AG04450 (cell line): ENCODE measurements at regions not wholly inside any gene's neighbourhood (a gene's known extent, or its start where the extent isn't known, plus 50 kb on each side); places are given as distances from the start of the nearest gene placed in this dataset.

Source experiments
- CTCF ChIA-PET: fragments of 300-600, 350-600 bp; formaldehyde crosslinking; extraction: SDS; loops from one replicate; lab custom pipeline; 2022; ENCODE audit warnings: antibody characterized with exemption, inconsistent platforms; lab: Charles Lee
- POLR2A ChIA-PET: fragments of 350-600 bp; formaldehyde crosslinking; extraction: SDS; loops from one replicate; lab custom pipeline; 2021; ENCODE audit warnings: antibody characterized with exemption, inconsistent platforms; lab: Yijun Ruan, JAX
- DNase-seq: peaks from one replicate; pipeline ENCODE4 v3.0.0-alpha.2; 2011; ENCODE audit warnings: low read depth, low spot score
- H3K27ac ChIP-seq: one replicate; pipeline ENCODE4 v1.5.1; 2012; ENCODE audit warnings: low read depth, low read length, control low read depth
- H3K27me3 ChIP-seq: one replicate; pipeline ENCODE4 v1.6.0; 2012; ENCODE audit warnings: low read length; ENCODE audit not compliant: control insufficient read depth, insufficient read depth
- H3K4me3 ChIP-seq: 2 replicates; pipeline ENCODE4 v1.5.1; 2011; ENCODE audit warnings: mild to moderate bottlenecking, low read depth, low read length, control low read depth
- H3K9me3 ChIP-seq: 2 replicates; pipeline ENCODE4 v1.5.1; 2012; ENCODE audit warnings: low read length; ENCODE audit not compliant: control insufficient read depth, insufficient read depth
- TF ChIP-seq, protein P1 (sequence below): IDR thresholded peaks from 2 replicates; pipeline ENCODE4 v1.5.1; 2011; ENCODE audit warnings: low read depth, low read length, control low read depth, inconsistent platforms

DNA sequence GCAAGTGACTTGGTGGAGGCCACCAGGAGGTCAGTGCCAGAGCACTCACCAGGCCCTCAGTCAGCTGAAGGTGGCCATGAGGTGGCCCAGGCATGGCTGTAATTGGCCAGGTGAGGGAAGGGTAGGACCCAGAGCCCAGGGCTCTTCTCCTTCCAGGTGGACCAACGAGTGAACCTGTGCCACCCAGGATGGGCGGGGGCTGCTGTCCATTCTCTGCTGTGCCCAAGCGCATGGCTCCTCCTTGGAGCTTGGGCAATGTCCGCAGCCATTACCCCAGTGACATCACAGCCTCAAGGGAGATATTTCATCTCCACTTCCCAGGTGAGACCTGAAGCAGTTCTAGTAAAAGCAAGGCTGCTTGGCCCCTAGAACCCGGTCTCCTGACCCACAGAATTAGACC, 303.0 kb upstream of the FOXF1 start:
- Histone ChIP-seq H3K9me3 (peaks cover 4% of the 10 kb centered on the region; the same call in 1 of the 2 replicates), H3K4me3 (no peak overlapping the region), H3K27me3 (no peaks in the 10 kb centered on the region), H3K27ac (no peak overlapping the region)
- ChIA-PET POLR2A (no interaction called here), CTCF (no interaction called here)
- DNase-seq = no peak
- TF ChIP-seq, protein P1, sequence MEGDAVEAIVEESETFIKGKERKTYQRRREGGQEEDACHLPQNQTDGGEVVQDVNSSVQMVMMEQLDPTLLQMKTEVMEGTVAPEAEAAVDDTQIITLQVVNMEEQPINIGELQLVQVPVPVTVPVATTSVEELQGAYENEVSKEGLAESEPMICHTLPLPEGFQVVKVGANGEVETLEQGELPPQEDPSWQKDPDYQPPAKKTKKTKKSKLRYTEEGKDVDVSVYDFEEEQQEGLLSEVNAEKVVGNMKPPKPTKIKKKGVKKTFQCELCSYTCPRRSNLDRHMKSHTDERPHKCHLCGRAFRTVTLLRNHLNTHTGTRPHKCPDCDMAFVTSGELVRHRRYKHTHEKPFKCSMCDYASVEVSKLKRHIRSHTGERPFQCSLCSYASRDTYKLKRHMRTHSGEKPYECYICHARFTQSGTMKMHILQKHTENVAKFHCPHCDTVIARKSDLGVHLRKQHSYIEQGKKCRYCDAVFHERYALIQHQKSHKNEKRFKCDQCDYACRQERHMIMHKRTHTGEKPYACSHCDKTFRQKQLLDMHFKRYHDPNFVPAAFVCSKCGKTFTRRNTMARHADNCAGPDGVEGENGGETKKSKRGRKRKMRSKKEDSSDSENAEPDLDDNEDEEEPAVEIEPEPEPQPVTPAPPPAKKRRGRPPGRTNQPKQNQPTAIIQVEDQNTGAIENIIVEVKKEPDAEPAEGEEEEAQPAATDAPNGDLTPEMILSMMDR = no peak

DNA sequence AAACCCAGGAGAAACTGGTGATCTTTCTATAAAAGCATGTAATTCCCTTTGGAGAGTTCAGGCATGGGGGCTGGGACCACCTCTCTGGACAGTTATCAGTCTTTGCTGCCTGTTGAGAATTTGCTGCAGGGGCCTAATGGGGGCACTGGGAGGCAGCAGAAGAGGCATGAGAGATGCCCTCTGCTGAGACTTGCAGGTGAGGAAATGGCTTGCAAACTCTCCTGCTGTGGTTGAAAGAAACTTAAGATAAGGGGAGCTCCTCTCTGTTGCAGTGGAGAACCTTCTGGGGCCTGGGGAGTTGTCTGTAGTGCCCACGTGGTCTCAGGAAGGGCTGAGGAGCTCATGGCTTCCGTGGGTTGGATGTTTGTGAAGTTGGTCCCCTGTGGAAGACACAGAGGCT, 301.1 kb upstream of the FOXF1 start:
- TF ChIP-seq, protein P1 = no peak
- ChIA-PET CTCF (interaction anchor here (0.5 kb wide), 1 partner anchor 294 kb away, joined by 4 read pairs; no protein-coding TSS in a partner anchor), POLR2A (no interaction called here)
- DNase-seq = no peak
- H3K4me3 ChIP-seq = no peak overlapping the region
- H3K27ac ChIP-seq = no peak overlapping the region
- no peaks in the 10 kb centered on the region for H3K27me3 ChIP-seq
- H3K9me3 ChIP-seq = peaks cover 4% of the 10 kb centered on the region; the same call in 1 of the 2 replicates

DNA sequence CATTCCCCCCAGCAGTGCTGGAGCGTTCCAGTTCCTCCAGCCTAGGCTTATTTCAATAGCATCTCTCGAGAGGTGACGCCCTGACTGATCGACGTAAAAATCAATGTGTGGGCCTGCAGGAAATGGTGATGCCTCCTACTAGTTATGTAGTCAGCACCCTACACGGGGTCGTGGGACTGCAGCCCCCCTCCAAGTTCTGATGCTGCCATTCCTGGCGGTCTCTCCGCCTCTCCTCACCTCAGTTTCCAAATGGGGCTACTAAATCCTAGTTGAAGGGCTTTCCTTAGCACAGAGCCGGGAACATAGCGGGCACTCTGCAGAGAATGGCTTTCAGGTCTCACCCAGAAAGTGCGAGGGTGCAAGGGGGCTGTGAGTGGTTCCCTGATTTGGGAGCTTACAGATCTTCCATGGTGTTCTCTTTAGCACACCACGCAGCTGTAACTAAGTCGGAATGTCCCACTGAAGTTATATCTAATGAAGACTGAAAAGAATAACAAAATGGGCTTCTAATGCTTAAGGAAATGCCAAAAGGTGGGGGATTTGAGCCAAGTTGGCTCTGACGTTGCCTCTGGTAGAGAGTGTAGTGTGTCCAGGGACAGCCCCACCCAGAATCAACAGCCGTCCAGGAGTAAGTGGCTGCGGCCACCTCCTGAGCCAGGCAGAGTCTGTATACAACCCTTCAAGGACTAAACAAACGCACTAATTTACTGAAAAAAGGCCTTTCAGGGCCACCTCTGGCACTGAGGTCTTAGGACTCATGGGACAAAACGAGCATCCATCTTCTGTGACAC, 299.7 kb upstream of the FOXF1 start:
- no peaks in the 10 kb centered on the region for H3K27me3 ChIP-seq
- H3K9me3 ChIP-seq = peaks cover 4% of the 10 kb centered on the region; the same call in 1 of the 2 replicates
- CTCF ChIA-PET = no interaction called here
- TF ChIP-seq, protein P1 = no peak
- no peak for DNase-seq
- POLR2A ChIA-PET = no interaction called here
- no peak overlapping the region for H3K4me3 ChIP-seq
- H3K27ac ChIP-seq = no peak overlapping the region

DNA sequence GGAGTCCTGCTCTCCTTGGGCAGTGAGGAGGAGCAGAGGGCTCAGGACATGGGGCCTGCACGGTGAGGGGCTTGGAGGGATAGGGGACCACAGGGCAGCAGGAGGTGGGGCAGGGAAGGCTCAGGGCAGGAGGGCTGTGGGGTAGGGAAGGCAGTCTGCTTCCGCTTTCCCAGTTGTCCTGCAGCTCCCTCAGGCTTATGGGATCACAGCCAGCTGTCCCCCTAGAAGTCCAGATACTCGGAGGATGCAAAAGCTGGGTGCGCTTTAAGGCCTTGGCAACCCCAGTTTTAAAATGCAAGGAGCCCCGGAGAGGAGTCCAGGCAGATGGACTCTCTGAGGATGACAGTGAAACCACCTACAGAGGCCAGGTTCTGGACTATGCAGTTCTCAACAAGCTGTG, 299.1 kb upstream of the FOXF1 start:
- TF ChIP-seq, protein P1 = no peak
- ChIA-PET CTCF (no interaction called here), POLR2A (no interaction called here)
- Histone ChIP-seq H3K27me3 (no peaks in the 10 kb centered on the region), H3K9me3 (peaks cover 4% of the 10 kb centered on the region; the same call in 1 of the 2 replicates), H3K4me3 (no peak overlapping the region), H3K27ac (no peak overlapping the region)
- DNase-seq = no peak

DNA sequence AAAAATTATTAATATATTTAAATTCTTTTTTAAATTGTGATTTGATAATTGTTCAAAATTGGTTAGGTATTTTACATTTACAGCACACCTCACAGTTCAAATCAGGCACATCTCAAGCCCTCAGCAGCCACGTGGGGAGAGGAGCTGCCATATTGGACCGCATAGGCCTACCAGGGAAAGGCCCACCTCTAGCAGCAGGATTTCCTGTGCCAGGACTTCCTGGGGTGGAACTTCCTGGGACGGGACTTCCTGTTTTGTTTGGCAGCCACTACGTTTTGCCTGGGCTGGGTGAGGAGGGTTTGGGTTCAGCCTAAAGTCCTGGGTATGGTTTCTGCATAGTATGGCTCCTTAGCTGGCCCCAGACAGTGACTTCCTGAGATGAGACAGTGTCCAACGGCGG, 298.5 kb upstream of the FOXF1 start:
- ChIA-PET POLR2A (no interaction called here), CTCF (no interaction called here)
- no peaks in the 10 kb centered on the region for H3K27me3 ChIP-seq
- H3K4me3 ChIP-seq = no peak overlapping the region
- DNase-seq = no peak
- H3K9me3 ChIP-seq = peaks cover 4% of the 10 kb centered on the region; the same call in 1 of the 2 replicates
- H3K27ac ChIP-seq = no peak overlapping the region
- TF ChIP-seq, protein P1 = no peak
